ENCODE measurements at regions not wholly inside any gene's neighbourhood (a gene's known extent, or its start where the extent isn't known, plus 50 kb on each side); places are given as distances from the start of the nearest gene placed in this dataset.

DNA sequence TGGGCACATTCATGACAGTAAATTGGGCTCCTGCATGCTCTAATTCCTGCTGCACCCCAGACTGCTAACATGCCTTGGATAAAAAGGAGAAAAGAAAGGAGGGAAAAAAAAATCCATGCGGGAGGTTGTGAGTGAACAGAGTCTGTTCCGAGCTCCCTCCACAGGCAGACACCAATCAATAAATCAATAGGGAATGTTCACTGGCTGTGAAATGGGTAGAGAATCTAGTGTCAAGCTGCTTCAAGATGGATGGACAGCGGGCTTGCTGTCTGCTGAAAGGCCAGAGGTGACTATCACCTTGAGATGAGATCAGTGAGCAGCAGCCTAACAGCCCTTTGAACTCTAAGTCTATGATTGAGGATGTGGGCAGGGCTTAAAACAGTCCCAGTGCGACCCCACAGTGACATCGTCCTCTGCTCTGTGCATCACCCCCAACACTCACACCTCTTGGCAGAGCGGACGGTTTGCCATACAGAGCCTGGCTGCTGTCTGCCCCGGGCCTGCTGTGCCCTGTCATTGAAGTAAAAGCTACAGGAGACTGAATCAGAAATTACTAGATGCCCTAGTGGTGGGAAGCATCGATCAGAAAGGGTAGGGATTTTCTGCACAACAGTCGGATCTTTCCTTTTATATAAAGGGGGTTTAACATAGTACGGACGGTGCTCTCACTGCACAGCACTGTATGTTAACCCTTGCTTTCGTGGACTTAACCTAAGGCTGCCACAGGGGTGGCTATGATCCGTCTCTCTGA, 247.9 kb upstream of the ONECUT1 start:
- no peak overlapping the region for H3K27ac Mint-ChIP-seq
- H3K27me3 Mint-ChIP-seq (ENCODE audit: low read depth) = no peaks in the 10 kb centered on the region
- WGBS (ENCODE audit: extremely low coverage, insufficient read length, low lambda C conversion rate) = no CpG with 5 or more reads among the region's 14 CpGs

More for the DNA sequence above, 247.9 kb upstream of the ONECUT1 start:
- Mint-ChIP-seq H3K4me1 (no peaks in the 10 kb centered on the region; a peak in 1 of 4 replicates), H3K9me3 (peaks cover 0 to 4% of the 10 kb centered on the region in 2 experiments; a peak in 2 of 5 replicates), H3K36me3 (ENCODE audit: insufficient read depth in 1 of 3, low read depth in 3 of 3) (no peaks in the 10 kb centered on the region), H3K4me3 (no peak overlapping the region)
- Histone ChIP-seq H2AK5ac (ENCODE audit: insufficient read length, low read length) (no peak overlapping the region), H3K79me2 (ENCODE audit: insufficient read depth, low read length) (no peaks in the 10 kb centered on the region), H2BK12ac (ENCODE audit: insufficient read length, low read depth, low read length) (no peak overlapping the region), H3K9ac (ENCODE audit: extremely low read depth, insufficient read length, low read length) (no peak overlapping the region), H4K5ac (ENCODE audit: insufficient read length, low read depth, low read length) (no peak overlapping the region), H3K4me1 (ENCODE audit: insufficient read depth, low read length) (no peaks in the 10 kb centered on the region), H2BK5ac (ENCODE audit: insufficient read length, low read length) (no peak overlapping the region), H4K8ac (replicated peaks; ENCODE audit: insufficient read length, low read depth, low read length) (no peak overlapping the region), H3K18ac (ENCODE audit: insufficient read length, low read depth, low read length) (no peak overlapping the region), H3K79me1 (ENCODE audit: insufficient read depth, low read depth, low read length, poor library complexity, severe bottlenecking) (no peaks in the 10 kb centered on the region), H3K23me2 (ENCODE audit: insufficient read length, low read depth, low read length, poor library complexity, severe bottlenecking) (no peaks in the 10 kb centered on the region), H3K27me3 (ENCODE audit: insufficient read depth, low read length) (no peaks in the 10 kb centered on the region), H3K23ac (ENCODE audit: insufficient read length, low read depth, low read length) (no peak overlapping the region), H3K14ac (ENCODE audit: insufficient read depth, low read length) (no peak overlapping the region), H4K91ac (ENCODE audit: insufficient read length, low read depth, low read length) (no peak overlapping the region), H3K4ac (ENCODE audit: low read depth, low read length) (no peak overlapping the region), H2AFZ (ENCODE audit: low read length) (no peak overlapping the region), H3T11ph (ENCODE audit: low read length) (no peak overlapping the region), H2BK15ac (ENCODE audit: low read depth, low read length) (no peak overlapping the region), H3K4me2 (ENCODE audit: insufficient read depth, insufficient read length, low read length) (no peak overlapping the region), H4K20me1 (ENCODE audit: control insufficient read depth, insufficient read depth, insufficient read length) (no peaks in the 10 kb centered on the region), H3K9me3 (ENCODE audit: control insufficient read depth, low read depth, low read length) (no peaks in the 10 kb centered on the region), H3K27ac (ENCODE audit: insufficient read length, low read depth, low read length) (no peak overlapping the region), H3K56ac (ENCODE audit: insufficient read length, low read depth, low read length) (no peak overlapping the region), H2BK20ac (ENCODE audit: low read depth, low read length, poor library complexity, severe bottlenecking) (no peak overlapping the region), H2BK120ac (ENCODE audit: low read depth, low read length, poor library complexity, severe bottlenecking) (no peak overlapping the region)
- TF ChIP-seq, protein P1, sequence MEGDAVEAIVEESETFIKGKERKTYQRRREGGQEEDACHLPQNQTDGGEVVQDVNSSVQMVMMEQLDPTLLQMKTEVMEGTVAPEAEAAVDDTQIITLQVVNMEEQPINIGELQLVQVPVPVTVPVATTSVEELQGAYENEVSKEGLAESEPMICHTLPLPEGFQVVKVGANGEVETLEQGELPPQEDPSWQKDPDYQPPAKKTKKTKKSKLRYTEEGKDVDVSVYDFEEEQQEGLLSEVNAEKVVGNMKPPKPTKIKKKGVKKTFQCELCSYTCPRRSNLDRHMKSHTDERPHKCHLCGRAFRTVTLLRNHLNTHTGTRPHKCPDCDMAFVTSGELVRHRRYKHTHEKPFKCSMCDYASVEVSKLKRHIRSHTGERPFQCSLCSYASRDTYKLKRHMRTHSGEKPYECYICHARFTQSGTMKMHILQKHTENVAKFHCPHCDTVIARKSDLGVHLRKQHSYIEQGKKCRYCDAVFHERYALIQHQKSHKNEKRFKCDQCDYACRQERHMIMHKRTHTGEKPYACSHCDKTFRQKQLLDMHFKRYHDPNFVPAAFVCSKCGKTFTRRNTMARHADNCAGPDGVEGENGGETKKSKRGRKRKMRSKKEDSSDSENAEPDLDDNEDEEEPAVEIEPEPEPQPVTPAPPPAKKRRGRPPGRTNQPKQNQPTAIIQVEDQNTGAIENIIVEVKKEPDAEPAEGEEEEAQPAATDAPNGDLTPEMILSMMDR (conservative IDR thresholded peaks at IDR 0.05) = no peak
- no peak for DNase-seq
